ENCODE measurements at regions not wholly inside any gene's neighbourhood (a gene's known extent, or its start where the extent isn't known, plus 50 kb on each side); places are given as distances from the start of the nearest gene placed in this dataset.

- peaks cover 11% of the 10 kb centered on the region for H3K27me3 Mint-ChIP-seq (ENCODE audit: low read depth)
- no peak overlapping the region for H3K4me3 Mint-ChIP-seq
- no peaks in the 10 kb centered on the region for H3K36me3 Mint-ChIP-seq (ENCODE audit: low read depth)
- H3K27ac Mint-ChIP-seq, result peak overlapping the region; percentile 8 to 35 (median 27)
- TF ChIP-seq CTCF (IDR thresholded peaks at IDR 0.05; ENCODE audit: unreplicated experiment in 3 of 3), result no peak
- no peaks in the 10 kb centered on the region for H3K9me3 Mint-ChIP-seq
- H3K4me1 Mint-ChIP-seq, result peaks cover 13% of the 10 kb centered on the region
Observed at GRCh38 chr2:37843556-37843955, 81.5 kb upstream of the RMDN2 start.

GRCh38 chr2:37846207-37846606 lies 78.9 kb upstream of the RMDN2 start:
- H3K27ac Mint-ChIP-seq, result no peak overlapping the region
- H3K9me3 Mint-ChIP-seq, result no peaks in the 10 kb centered on the region
- H3K4me3 Mint-ChIP-seq, result no peak overlapping the region
- no peaks in the 10 kb centered on the region for H3K36me3 Mint-ChIP-seq (ENCODE audit: low read depth)
- peaks cover 21% of the 10 kb centered on the region for H3K27me3 Mint-ChIP-seq (ENCODE audit: low read depth)
- peaks cover 13% of the 10 kb centered on the region for H3K4me1 Mint-ChIP-seq
- TF ChIP-seq CTCF (IDR thresholded peaks at IDR 0.05; ENCODE audit: unreplicated experiment in 3 of 3), result no peak

- H3K27ac Mint-ChIP-seq, result no peak overlapping the region
- no peaks in the 10 kb centered on the region for H3K9me3 Mint-ChIP-seq
- H3K4me3 Mint-ChIP-seq, result no peak overlapping the region
- no peaks in the 10 kb centered on the region for H3K36me3 Mint-ChIP-seq (ENCODE audit: low read depth)
- H3K4me1 Mint-ChIP-seq, result peaks cover 19% of the 10 kb centered on the region
- TF ChIP-seq CTCF (IDR thresholded peaks at IDR 0.05; ENCODE audit: unreplicated experiment in 3 of 3), result no peak
- peaks cover 25% of the 10 kb centered on the region for H3K27me3 Mint-ChIP-seq (ENCODE audit: low read depth)
Observed at GRCh38 chr2:37847792-37848191, 77.3 kb upstream of the RMDN2 start.

GRCh38 chr2:37848451-37848850 lies 76.6 kb upstream of the RMDN2 start:
- Mint-ChIP-seq H3K4me1 (peaks cover 15% of the 10 kb centered on the region), H3K4me3 (no peak overlapping the region), H3K36me3 (ENCODE audit: low read depth) (no peaks in the 10 kb centered on the region), H3K9me3 (no peaks in the 10 kb centered on the region), H3K27ac (no peak overlapping the region), H3K27me3 (ENCODE audit: low read depth) (peaks cover 25% of the 10 kb centered on the region)
- TF ChIP-seq CTCF (IDR thresholded peaks at IDR 0.05; ENCODE audit: unreplicated experiment in 3 of 3), result no peak

GRCh38 chr2:37849911-37850310 lies 75.2 kb upstream of the RMDN2 start:
- peaks cover 12% of the 10 kb centered on the region for H3K4me1 Mint-ChIP-seq
- H3K27ac Mint-ChIP-seq, result peak overlapping the region in 1 of 3 experiments; percentile 38
- TF ChIP-seq CTCF (IDR thresholded peaks at IDR 0.05; ENCODE audit: unreplicated experiment in 3 of 3), result no peak
- no peak overlapping the region for H3K4me3 Mint-ChIP-seq
- H3K9me3 Mint-ChIP-seq, result no peaks in the 10 kb centered on the region
- H3K36me3 Mint-ChIP-seq (ENCODE audit: low read depth), result no peaks in the 10 kb centered on the region
- H3K27me3 Mint-ChIP-seq (ENCODE audit: low read depth), result peaks cover 33% of the 10 kb centered on the region

GRCh38 chr2:37851428-37851827 lies 73.7 kb upstream of the RMDN2 start:
- Mint-ChIP-seq H3K4me1 (peaks cover 13% of the 10 kb centered on the region), H3K36me3 (ENCODE audit: low read depth) (no peaks in the 10 kb centered on the region), H3K9me3 (no peaks in the 10 kb centered on the region), H3K27ac (peak overlapping the region; percentile 5 to 71 (median 58)), H3K4me3 (no peak overlapping the region), H3K27me3 (ENCODE audit: low read depth) (peaks cover 37% of the 10 kb centered on the region)
- no peak for TF ChIP-seq CTCF (IDR thresholded peaks at IDR 0.05; ENCODE audit: unreplicated experiment in 3 of 3)

Measured in nephron (organoid).